GM19372 (cell line): ENCODE measurements at regions not wholly inside any gene's neighbourhood (a gene's known extent, or its start where the extent isn't known, plus 50 kb on each side); places are given as distances from the start of the nearest gene placed in this dataset.
A peak's percentile ranks its signal among the peaks of the same experiment; 100 is the strongest.
"Not testable (repeated sequence)": the region's sequence is repeated elsewhere in the genome, so short reads cannot be mapped to it uniquely, and the experiment has no call there.

Experiments
- ATAC-seq: cut with Tn5 transposase; IDR thresholded peaks from one replicate; pipeline ENCODE4 v1.9.1; 2021; ENCODE audit warnings: mild to moderate bottlenecking, low read depth, moderate library complexity; ENCODE audit not compliant: unreplicated experiment

DNA sequence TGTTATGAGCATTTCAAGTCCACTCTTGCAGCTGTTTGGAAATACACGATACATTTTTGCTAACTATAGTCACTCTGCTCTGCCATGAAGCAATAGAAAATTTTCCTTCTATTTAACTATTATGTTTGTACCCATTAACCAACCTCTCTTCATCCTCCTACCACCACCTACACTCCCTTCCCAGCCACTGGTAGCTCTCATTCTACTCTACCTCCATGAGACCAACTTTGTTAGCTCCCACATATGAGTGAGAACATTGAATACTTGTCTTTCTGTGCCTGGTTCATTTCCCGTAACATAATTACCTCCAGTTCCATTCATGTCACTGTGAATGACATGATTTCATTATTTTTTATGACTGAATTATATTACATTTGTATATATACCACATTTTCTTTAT, 505.9 kb upstream of the CCNG1 start:
- no peak for ATAC-seq

DNA sequence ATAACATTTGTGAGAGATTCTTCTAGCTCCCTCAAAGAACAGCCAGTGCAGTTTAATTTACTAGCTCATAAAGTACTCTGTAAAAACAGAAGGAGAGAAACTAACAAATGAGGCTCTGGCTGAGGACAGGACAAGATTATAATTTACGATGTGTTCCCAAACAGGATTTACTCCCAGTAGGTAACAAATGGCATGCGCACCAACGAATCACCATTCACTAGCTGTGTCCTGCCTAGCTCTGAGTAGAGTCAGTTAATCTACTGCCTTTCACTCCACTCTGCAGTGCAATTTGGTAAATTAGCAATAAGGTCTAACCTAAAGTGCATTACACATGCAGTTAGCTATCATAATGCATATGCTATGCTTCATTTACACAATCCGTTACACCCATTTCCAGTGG, 497.4 kb upstream of the CCNG1 start:
- ATAC-seq: no peak

DNA sequence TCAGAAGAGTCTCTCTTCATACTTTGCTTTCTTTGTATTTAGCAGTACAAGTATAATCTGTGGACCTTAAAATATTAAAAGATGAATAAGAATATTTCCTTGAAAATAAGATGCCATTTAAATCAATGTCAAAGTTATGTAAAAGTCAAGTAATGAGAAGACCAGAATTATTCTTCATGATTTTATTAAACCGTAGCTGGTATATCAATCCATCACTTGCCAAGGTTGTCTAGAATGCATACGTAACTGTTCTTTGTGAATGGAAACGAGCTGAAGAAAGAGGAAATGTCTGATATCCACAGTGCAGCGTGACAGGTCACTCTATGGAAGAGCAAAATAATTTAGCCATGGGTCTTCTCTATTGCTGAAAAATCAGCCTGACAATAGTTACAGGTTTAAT, 488.7 kb upstream of the CCNG1 start:
- ATAC-seq: no peak

DNA sequence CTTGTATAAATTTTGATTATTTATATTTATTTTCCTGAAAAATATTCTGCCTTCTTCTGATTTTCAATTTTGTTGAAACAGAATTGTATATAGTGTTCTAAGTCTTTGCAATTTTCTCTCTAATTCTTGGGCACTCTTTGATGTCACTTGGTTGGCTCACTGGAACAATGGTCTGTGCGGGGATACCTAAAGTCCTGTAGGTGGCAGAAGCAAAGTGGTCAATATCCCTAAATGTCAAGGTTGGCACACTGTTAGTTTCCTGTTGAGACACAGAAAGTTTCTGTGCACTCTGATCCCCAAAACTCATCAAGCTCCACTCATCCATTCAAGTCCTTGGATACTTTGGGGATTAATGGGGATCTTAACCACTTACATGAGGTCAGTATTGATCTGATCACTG, 480.8 kb upstream of the CCNG1 start:
- ATAC-seq: no peak

DNA sequence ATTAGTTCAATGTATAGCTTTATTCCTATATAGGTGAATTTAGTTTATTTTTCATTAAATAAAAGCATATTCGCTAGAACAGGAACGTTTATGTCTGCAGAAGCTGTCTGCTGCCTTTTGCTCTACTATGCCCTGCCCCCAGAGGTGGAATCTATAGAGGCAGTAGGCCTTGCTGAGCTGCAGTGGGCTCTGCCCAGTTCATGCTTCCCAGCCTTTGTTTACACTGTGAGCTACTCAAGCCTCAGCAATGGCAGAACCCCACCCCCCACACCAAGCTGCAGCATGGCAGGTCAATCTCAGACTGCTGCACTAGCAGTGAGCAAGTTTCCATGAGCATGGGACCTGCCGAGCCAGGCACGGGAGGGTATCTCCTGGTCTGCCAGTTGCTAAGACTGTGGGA, 473.3 kb upstream of the CCNG1 start:
- ATAC-seq: not testable (repeated sequence)

DNA sequence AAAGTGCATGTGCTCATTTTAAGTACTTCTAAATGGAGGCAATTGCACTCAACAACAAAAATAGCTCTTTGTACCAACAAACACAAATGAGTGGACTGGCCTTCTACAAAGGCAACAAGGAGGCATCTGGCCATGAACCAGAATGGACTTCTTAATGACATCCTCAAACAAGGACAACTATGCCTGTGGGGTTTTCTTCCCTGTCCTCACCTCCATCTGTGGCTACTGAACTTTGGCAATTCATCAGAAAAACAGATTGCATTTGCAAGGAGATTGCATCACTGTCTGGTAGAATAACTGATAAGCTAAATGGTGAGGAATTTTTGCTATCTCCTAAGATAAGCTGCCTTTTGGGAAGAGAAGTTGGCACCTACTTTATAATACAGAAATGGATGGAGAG, 447.3 kb upstream of the CCNG1 start:
- ATAC-seq: no peak

DNA sequence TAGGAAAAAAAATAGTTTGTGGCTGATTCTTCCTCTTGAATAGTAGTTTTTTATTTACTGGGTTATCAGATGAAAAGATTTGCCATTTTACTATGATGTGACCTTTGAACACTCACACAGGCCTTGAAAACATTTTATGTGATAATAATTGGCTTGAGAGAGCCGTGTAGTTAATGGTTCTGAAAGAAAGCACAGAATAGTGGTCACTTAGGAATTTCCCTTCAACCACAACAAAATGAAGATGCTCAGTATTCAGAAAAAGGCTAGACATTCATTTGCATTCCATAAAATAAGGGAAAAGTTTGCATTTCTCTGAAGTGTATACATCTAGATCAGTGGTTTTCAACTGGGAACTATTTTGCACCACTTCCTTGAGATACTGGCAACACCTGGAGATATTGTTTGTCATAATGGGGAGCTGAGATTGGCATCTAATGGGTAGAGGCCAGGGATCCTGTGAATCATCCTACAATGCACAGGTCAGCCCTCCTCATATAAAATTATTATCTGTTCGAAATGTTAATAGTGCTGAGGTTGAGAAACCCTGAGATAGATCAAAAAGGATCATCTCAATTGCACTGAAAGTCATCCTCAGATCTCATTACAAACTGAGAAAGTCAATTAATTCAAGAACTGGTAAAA, 446.4 kb upstream of the CCNG1 start:
- ATAC-seq: peak; percentile 71

DNA sequence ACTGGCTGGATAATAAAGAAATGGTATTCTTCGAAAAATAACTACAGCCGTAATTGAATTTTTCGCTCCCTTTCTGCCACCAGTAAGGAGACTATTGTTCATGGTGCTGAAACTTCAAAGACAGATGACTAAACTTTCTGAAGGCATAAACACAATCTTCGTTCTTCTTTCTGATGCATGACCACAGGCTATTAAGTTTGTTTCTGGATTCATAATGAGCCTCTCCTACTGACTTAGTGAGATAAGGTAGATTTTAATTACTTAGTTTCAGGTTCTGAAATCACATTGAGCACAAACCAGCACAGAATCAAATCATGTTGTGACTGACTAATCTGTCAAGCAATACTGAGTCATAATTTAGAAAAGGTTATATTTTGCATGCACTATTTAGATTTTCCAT, 441.8 kb upstream of the CCNG1 start:
- ATAC-seq: no peak

DNA sequence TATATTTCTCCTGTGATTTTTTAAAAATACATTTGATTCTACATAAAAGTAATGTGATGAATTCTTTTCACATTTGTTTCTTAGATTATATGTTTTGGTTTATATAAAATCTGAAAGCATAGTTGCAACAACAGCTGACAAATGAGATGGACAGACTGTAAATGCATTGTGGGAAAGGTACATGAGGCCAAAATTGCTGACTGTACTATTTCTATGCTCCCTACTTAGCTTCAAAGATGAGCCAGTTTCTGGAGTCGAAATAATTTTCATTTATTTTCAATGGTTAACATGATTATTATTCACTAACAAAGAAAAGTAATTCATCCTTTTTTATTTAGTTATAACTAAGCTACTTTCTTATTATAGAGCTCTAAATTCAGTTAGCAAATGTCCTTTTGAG, 441.3 kb upstream of the CCNG1 start:
- no peak for ATAC-seq

DNA sequence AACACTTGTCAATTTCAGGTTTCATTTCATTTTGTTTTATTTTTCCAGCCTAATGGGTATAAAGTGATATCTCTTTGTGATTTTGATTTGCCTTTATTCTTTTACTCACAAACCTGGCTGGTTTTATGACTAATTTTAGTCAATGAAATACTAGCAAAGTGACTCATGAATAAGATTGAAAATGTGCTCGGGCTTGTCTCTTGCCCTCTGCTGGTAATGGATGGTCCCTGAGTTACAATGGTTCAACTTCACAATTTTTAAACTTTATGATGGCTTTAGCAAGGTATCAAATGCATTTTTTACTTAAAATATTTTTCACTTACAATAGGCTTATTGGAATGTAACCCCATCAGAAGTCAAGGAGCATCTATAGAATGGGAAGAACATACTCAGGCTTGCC, 431.4 kb upstream of the CCNG1 start:
- ATAC-seq: no peak

DNA sequence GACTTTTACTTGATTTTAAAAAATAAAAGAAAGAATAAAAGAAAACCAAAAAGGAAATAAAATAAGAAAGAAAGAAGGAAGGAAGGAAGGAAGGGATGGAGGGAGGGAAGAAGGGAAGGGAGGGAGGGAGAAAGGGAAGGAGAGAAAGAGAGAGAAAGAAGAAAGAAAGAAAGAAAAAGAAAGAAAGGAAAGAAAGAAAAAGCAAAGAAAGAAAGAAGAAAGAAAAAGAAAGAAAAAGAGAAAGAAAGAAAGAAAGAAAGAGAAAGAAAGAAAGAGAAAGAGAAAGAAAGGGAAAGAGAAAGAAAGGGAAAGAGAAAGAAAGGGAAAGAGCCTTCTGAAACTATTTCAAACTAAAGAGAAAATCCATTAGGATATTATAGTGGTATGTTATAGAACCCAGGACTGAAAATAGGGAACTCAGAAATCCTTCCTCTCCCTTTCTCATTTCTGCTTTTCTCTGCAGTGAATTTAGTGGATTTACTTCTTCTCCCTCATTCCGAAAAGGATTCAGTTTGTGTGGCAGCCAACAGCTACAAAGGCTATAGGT, 414.7 kb upstream of the CCNG1 start:
- no peak for ATAC-seq

DNA sequence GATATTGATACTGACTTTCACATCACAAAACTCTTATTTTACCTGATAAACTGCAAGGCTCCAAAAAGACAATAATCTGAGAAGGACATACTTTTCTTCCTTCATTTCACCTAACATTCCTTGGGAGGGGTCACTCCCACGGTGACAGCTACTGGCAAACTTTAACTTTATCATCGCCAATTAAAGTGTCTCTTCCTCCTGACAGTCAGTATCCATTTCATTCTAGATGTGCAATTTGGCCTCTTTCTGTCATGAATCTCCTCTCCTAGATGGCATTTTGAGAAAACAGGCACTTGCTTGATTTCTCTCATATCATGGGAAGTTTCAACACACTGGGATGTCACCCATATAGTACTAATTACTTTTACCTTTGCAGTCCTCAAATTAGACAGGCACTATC, 413.5 kb upstream of the CCNG1 start:
- ATAC-seq: no peak

DNA sequence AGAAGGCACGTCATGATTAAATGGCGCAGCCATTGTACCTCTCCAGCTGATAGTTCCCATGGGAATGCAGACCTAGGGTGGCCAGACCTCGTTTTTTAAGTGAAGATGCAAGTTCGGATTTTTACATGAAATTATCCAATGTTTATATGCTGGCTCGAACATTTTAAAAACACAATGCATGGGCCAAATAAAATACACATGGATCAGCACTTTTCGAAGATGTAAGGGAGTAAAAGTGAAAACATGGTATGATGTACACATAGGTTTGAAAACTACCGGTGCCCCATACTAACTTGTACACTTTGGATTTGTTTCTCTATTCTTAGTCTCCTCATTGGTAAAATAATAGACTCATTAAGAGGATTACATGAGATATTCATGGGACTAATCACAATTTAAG, 412.5 kb upstream of the CCNG1 start:
- ATAC-seq: no peak

DNA sequence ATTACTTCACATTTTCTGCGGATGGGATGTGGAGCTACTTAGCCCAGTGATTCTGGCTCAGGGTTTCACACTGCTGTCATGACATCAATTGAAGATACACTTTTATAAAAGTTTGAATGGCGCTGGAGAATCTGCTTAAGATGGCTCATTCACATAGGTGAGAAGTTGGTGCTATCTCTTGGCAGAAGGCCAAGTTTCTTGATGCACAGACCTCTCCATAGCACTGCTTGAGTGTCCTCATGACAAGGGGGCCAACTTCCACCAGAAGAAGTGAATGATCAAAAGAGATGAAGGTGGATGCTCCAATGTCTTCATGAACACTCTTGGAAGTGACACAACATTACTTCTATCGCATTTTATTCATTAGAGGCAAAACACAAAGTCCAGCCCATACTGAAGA, 403.7 kb upstream of the CCNG1 start:
- no peak for ATAC-seq

DNA sequence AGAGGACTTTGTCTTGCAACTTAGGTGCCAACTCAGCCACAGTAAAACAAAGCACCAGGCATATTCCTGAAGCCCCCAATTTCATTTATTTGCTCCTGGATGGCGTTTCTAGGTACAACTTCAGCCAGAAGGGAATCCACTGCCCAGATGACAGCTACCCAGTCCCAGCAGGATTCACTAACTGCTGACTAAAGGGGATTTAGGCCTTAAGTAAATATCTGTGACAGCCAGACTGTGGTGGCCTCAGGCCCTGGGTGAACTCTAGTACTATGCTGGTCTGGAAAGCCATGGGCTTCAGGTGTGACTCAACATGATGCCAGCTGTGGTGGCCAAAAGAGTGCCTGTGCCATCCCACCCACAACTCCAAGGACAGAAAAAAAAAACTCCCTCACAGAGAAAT, 396.1 kb upstream of the CCNG1 start:
- ATAC-seq: no peak

DNA sequence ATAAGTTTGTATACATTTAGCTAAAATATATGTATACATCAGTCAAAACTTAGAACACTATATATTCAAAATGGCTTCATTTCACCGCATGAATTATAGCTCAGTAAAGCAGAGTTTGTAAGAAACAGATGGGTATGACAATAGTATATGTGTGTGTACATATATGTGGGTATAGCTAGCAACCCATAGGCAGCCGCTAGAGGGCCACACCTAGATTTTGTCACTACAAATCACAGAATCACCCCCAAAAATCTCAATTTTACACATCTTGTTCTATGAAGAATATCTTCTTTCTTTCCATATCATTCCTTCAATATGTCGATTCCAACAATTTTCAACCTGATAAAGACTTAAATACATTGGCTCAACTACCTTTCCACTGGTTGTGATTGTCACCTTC, 357.8 kb upstream of the CCNG1 start:
- no peak for ATAC-seq

DNA sequence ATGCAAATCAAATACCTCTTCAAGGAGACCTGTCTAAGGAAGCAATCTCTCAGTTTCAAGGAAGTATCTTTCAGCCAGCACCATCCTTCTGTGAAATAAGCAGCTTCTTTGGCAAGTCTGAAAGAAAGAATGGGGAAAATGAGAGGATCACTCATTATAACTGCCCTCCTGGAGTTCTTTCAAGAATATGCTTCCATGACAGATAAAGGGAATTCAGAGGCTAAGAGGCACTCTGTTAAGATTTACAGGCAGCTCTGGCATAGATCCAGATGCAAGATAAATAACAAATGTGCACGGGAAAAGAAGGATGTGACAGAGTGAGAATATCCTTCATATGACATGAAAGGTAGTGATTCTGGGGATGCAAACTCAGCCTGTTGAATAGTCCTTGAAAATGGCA, 348.2 kb upstream of the CCNG1 start:
- no peak for ATAC-seq

DNA sequence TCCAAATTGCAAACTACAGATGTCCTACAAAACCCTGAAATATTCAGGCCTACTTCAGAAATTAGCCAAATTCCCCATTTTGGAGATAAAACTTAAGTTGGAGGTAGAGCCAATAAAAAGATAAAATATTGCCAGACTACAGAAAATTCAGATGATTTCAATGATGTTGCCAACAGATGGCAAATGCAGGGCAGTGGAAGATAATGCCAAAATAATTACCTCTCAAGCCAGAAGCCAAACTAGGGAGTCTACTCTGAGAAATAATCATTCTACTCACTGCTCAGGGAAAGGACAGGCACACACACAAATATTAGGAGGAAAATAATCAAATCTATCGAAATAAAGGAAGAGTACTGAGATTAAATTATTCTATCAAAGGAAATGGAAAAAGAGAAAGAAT, 347.5 kb upstream of the CCNG1 start:
- ATAC-seq: no peak

DNA sequence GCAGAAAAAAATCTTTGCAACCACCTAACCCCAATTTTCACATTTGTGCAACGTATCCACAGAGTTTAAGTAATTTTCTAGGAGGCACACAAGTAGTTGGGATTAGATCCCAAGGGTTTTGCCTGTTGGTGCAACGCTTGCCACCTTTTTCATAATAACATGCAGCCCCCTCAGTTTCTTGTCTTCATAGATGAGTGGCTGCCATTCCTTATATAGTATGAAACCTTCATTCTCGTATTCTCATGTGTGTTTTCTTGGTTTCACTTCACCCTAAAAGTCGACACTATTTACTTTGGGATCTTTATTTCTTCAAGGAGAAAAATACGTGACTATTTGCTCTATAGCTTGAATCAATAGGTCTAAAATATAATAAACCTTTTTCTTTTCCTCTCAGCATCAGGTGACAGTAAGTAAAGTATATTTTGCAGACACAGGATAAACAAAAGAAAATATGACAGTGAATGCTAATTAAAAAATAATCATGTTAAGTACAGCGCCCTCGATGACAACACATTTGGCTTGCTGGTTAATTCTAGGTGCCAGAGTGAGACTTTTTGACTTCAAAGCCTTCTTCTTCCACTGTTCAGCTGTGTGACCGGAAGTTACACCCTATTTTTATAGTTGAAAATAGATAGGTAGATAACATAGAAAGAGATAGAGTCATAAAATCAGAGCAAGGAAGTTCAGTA, 342.8 kb upstream of the CCNG1 start:
- ATAC-seq: no peak

DNA sequence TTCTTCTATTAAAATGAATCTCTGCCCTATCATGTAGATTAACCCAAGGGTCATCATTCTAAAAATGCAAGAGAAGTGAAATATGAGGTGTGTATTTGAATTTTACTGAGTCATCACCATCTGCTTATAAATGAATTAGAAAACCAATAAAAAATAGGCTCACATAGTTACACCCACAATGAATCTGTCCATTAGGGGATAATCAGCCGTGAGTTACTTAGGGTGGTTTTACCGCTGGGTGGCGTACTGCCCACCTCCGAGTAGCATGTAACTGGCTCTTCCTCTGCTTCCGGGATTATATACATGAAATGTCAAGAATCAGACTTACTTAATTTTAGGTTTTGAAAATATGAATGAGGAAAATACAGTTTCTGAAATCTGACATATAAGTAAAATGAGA, 332.9 kb upstream of the CCNG1 start:
- no peak for ATAC-seq

DNA sequence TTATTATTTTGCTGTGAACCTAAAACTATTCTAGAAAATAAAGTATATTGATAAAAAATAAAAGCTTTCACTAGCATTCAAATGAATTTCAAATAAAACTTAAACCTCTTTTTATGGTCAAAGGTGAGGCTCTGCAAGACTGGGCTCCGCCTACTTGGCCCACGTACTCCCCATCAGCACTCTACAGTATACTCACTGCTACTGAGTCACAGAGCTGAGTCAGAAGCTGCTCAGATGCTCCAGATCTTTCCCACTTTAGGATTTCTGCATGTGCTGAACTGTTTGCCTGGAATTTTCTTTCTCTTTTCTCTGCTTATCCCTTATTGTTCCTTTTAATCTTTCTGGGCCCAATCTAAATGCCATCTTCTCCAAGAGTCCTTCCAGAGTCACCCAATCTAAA, 331.9 kb upstream of the CCNG1 start:
- no peak for ATAC-seq

DNA sequence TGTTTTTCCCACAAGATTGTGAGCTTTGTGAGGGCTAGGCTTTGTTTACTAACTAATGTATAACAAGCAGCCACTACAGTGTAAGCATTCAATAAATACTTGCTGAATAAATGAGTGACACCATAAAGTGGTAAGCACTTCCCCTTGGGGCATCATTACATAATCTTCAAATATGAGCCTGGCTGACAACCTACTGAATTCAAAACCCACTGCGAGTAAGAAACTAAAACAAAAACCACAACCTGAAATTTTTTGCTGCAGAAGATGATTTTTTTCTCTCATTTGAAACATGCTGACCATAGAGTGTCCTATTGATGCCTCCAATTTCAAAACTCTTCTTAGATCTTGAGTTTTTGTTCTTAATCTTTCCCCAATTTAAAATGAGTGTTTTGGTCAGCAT, 331.3 kb upstream of the CCNG1 start:
- ATAC-seq: no peak
